Pancreas (tissue), 10 donors: ENCODE measurements at regions not wholly inside any gene's neighbourhood (a gene's known extent, or its start where the extent isn't known, plus 50 kb on each side); places are given as distances from the start of the nearest gene placed in this dataset.
"Not testable (repeated sequence)": the region's sequence is repeated elsewhere in the genome, so short reads cannot be mapped to it uniquely, and the experiment has no call there.

Source experiments
- ATAC-seq, 4 donors: fragments of 200-7000 bp; cut with Tn5 transposase; one replicate each; pipeline versions ENCODE4 v1.8.0 to v1.9.1; 2020; ENCODE audit warnings: mild to moderate bottlenecking in 4 of 4, moderate library complexity in 4 of 4
- DNase-seq, 6 donors: peaks; one replicate each; pipeline ENCODE4 v3.0.0-alpha.2; 2020
- FAIRE-seq: peaks from 2 replicates; lab custom pipeline; 2012; peaks lifted over from hg19 to GRCh38; lab: Jason Lieb, UNC
- H3K27ac ChIP-seq, 4 donors: fragments of 200-600 bp; sonication (generic); 1 replicate in 3 of 4; 2 replicates in 1 of 4; pipeline versions ENCODE4 v1.5.0 to v1.8.0; 2020
- H3K27me3 ChIP-seq, 4 donors: fragments of 200-600 bp; one replicate each; pipeline ENCODE4 v1.8.0; 2021
- H3K36me3 ChIP-seq, 3 donors: fragments of 200-600 bp; sonication (generic) in 1 of 3; one replicate each; pipeline versions ENCODE4 v1.5.0 to v1.8.0; 2020 to 2021
- H3K4me1 ChIP-seq, 3 donors: fragments of 200-600 bp; one replicate each; pipeline ENCODE4 v1.8.0; 2021
- H3K4me3 ChIP-seq, 4 donors: fragments of 200-600 bp; sonication (generic) in 2 of 4; one replicate each; pipeline versions ENCODE4 v1.5.0 to v1.8.0; 2020 to 2021
- H3K9me3 ChIP-seq, 4 donors: fragments of 200-600 bp; one replicate each; pipeline ENCODE4 v1.8.0; 2021
- CTCF ChIP-seq, 4 donors: fragments of 200-600 bp; sonication (generic) in 3 of 4; IDR thresholded peaks; one replicate each; pipeline versions ENCODE4 v1.5.0 to v1.8.0; 2021; ENCODE audit warnings: antibody characterized with exemption in 4 of 4
- WGBS, 2 donors: extraction: QIAGEN DNeasy Blood & Tissue Kit; methylation state at CpG; one replicate each; pipeline ENCODE4 v1.1.7; 2013; 5-methylcytosine and 5-hydroxymethylcytosine counted together
- intact Hi-C, 3 donors: fragments of 100-400 bp; cut with DNase I; formaldehyde crosslinking; loops; one replicate each; pipeline versions ENCODE4 v1.11.1 to v1.14.2; 2022
- donor health status: healthy with polysubstance abuse.
- donor health status: DM: no; HTN: no; CAD: no; lungs with moderate emphysema.
- donor health status: DM: no; HTN: no; CAD: no.
- donor health status: control.
- donor health status: control.
- donor health status: Bipolar disorder and iron deficiency.
- donor health status: DM: yes; HTN: yes; CAD: no.
- donor health status: DM: no; HTN: no; CAD: no.
- donor health status: DM: no; HTN: no; CAD: no.
- donor health status: DM: yes; HTN: yes; CAD: no.

- FAIRE-seq (no peak), DNase-seq (peak in 1 of 6 donors; percentile 46), ATAC-seq (no peak)
- intact Hi-C loops = loop anchor here in 1 of 3 donors (10.0 kb wide), 1 partner anchor 381 kb away; no protein-coding TSS in a partner anchor
- no peaks in the 10 kb centered on the region for H3K36me3 ChIP-seq
- peaks cover 0 to 20% (median 8%) of the 10 kb centered on the region in 3 donors for H3K4me1 ChIP-seq
- no peak for TF ChIP-seq CTCF (IDR thresholded peaks at IDR 0.05)
- H3K27me3 ChIP-seq = peaks cover 5 to 35% (median 10%) of the 10 kb centered on the region in 4 donors
- WGBS, 2 donors = 66 to 67% methylated on average over 19 of the region's 19 CpGs
- no peaks in the 10 kb centered on the region for H3K9me3 ChIP-seq
- no peak overlapping the region for H3K4me3 ChIP-seq
- no peak overlapping the region for H3K27ac ChIP-seq
Observed at GRCh38 chr7:155383756-155384491, 74.0 kb upstream of the EN2 start.

GRCh38 chr7:155384751-155385150 lies 73.2 kb upstream of the EN2 start:
- FAIRE-seq = no peak
- no peak overlapping the region for H3K4me3 ChIP-seq
- H3K27ac ChIP-seq = no peak overlapping the region
- no peaks in the 10 kb centered on the region for H3K9me3 ChIP-seq
- TF ChIP-seq CTCF (IDR thresholded peaks at IDR 0.05) = no peak
- H3K36me3 ChIP-seq = no peaks in the 10 kb centered on the region
- DNase-seq = no peak
- ATAC-seq = no peak
- intact Hi-C loops = loop anchor here in 1 of 3 donors (10.0 kb wide), 1 partner anchor 380 kb away; no protein-coding TSS in a partner anchor
- H3K4me1 ChIP-seq = peaks cover 0 to 20% (median 8%) of the 10 kb centered on the region in 3 donors
- H3K27me3 ChIP-seq = peaks cover 2 to 35% (median 6%) of the 10 kb centered on the region in 4 donors
- 70 to 86% methylated on average over 8 of the region's 8 CpGs for WGBS, 2 donors

GRCh38 chr7:155385182-155385581 lies 72.7 kb upstream of the EN2 start:
- H3K4me3 ChIP-seq, FAIRE-seq, H3K36me3 ChIP-seq, H3K27ac ChIP-seq, H3K9me3 ChIP-seq, ATAC-seq: not testable (repeated sequence)
- DNase-seq = peak in 1 of 6 donors; percentile 43
- 81 to 82% methylated on average over 26 of the region's 26 CpGs for WGBS, 2 donors
- intact Hi-C loops = loop anchor here in 1 of 3 donors (10.0 kb wide), 1 partner anchor 380 kb away; no protein-coding TSS in a partner anchor
- H3K27me3 ChIP-seq = peaks cover 0 to 35% (median 5%) of the 10 kb centered on the region in 4 donors
- H3K4me1 ChIP-seq = peaks cover 0 to 19% (median 8%) of the 10 kb centered on the region in 3 donors

- WGBS, 2 donors = 72 to 79% methylated on average over 10 of the region's 10 CpGs
- no peak for TF ChIP-seq CTCF (IDR thresholded peaks at IDR 0.05)
- peaks cover 0 to 29% (median 4%) of the 10 kb centered on the region in 4 donors for H3K27me3 ChIP-seq
Observed at GRCh38 chr7:155386608-155387007, 71.3 kb upstream of the EN2 start.

GRCh38 chr7:155387066-155387620 lies 70.8 kb upstream of the EN2 start:
- ATAC-seq = no peak
- no peak for TF ChIP-seq CTCF (IDR thresholded peaks at IDR 0.05)
- no peaks in the 10 kb centered on the region for H3K36me3 ChIP-seq
- no peaks in the 10 kb centered on the region for H3K9me3 ChIP-seq
- peak in 1 of 6 donors; percentile 40 for DNase-seq
- WGBS, 2 donors = 72 to 77% methylated on average over 16 of the region's 16 CpGs
- no peak for FAIRE-seq
- H3K4me3 ChIP-seq = no peak overlapping the region
- no peak overlapping the region for H3K27ac ChIP-seq
- intact Hi-C loops = loop anchor here in 1 of 3 donors (10.0 kb wide), 1 partner anchor 378 kb away; no protein-coding TSS in a partner anchor
- peaks cover 0 to 3% (median 0%) of the 10 kb centered on the region in 3 donors for H3K4me1 ChIP-seq
- peaks cover 0 to 24% (median 1%) of the 10 kb centered on the region in 4 donors for H3K27me3 ChIP-seq

More at GRCh38 chr7:155386608-155387007, 71.3 kb upstream of the EN2 start:
- H3K27ac ChIP-seq = no peak overlapping the region
- peaks cover 0 to 8% (median 5%) of the 10 kb centered on the region in 3 donors for H3K4me1 ChIP-seq
- FAIRE-seq (no peak), ATAC-seq (no peak), DNase-seq (no peak)
- intact Hi-C loops = loop anchor here in 1 of 3 donors (10.0 kb wide), 1 partner anchor 378 kb away; no protein-coding TSS in a partner anchor
- H3K36me3 ChIP-seq = no peaks in the 10 kb centered on the region
- no peak overlapping the region for H3K4me3 ChIP-seq
- H3K9me3 ChIP-seq = no peaks in the 10 kb centered on the region
